Progenitor cell of endocrine pancreas (in vitro differentiated cells): ENCODE measurements at regions not wholly inside any gene's neighbourhood (a gene's known extent, or its start where the extent isn't known, plus 50 kb on each side); places are given as distances from the start of the nearest gene placed in this dataset.

Source experiments
- DNase-seq: peaks from one replicate; pipeline ENCODE4 v3.0.0; 2021; ENCODE audit warnings: low spot score; ENCODE audit not compliant: unreplicated experiment
- H3K27ac Mint-ChIP-seq: 2 replicates; pipeline ENCODE4 v1.8.0; 2021; ENCODE audit warnings: mild to moderate bottlenecking, moderate library complexity, mixed read lengths
- H3K27me3 Mint-ChIP-seq: 2 replicates; pipeline ENCODE4 v1.8.0; 2021; ENCODE audit warnings: mixed read lengths
- H3K36me3 Mint-ChIP-seq: 2 replicates; pipeline ENCODE4 v1.8.0; 2022; ENCODE audit warnings: mixed read lengths; ENCODE audit not compliant: insufficient read depth
- H3K4me1 Mint-ChIP-seq: 2 replicates; pipeline ENCODE4 v1.8.0; 2021; ENCODE audit warnings: low read depth, mixed read lengths
- H3K4me3 Mint-ChIP-seq: 2 replicates; pipeline ENCODE4 v1.8.0; 2021; ENCODE audit warnings: low read depth, mild to moderate bottlenecking, moderate library complexity, mixed read lengths
- H3K9me3 Mint-ChIP-seq: 2 replicates; pipeline ENCODE4 v1.8.0; 2021; ENCODE audit warnings: low read depth, mixed read lengths
- TF ChIP-seq, protein P1 (sequence below): fragments of 200-600 bp; sonication (generic); IDR thresholded peaks from one replicate; pipeline ENCODE4 v1.5.0; 2021; ENCODE audit warnings: antibody characterized with exemption, mild to moderate bottlenecking; ENCODE audit not compliant: unreplicated experiment

DNA sequence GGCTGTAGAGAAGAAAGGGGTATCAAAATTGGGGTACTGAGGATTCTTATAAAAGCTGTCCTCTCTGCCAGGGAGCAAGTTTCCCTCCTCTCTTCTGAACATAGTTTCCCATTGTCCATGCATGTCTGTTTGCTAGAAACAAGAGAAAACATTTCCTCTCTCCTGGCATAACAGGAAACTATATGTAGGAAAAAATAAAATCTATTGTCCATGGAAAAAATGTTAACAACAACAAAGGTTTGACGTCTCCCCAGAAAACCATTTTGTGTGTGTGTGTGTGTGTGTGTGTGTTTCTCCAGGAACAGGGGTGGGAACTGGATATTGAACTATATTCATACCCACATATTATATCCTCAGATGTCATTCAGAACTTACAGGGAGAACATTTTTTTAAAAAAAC, 107.2 kb downstream of the GASK1B start:
- TF ChIP-seq, protein P1, sequence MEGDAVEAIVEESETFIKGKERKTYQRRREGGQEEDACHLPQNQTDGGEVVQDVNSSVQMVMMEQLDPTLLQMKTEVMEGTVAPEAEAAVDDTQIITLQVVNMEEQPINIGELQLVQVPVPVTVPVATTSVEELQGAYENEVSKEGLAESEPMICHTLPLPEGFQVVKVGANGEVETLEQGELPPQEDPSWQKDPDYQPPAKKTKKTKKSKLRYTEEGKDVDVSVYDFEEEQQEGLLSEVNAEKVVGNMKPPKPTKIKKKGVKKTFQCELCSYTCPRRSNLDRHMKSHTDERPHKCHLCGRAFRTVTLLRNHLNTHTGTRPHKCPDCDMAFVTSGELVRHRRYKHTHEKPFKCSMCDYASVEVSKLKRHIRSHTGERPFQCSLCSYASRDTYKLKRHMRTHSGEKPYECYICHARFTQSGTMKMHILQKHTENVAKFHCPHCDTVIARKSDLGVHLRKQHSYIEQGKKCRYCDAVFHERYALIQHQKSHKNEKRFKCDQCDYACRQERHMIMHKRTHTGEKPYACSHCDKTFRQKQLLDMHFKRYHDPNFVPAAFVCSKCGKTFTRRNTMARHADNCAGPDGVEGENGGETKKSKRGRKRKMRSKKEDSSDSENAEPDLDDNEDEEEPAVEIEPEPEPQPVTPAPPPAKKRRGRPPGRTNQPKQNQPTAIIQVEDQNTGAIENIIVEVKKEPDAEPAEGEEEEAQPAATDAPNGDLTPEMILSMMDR = no peak
- H3K9me3 Mint-ChIP-seq = no peaks in the 10 kb centered on the region
- H3K27ac Mint-ChIP-seq = no peak overlapping the region
- H3K27me3 Mint-ChIP-seq = no peaks in the 10 kb centered on the region
- no peaks in the 10 kb centered on the region for H3K4me1 Mint-ChIP-seq
- DNase-seq = no peak
- no peak overlapping the region for H3K4me3 Mint-ChIP-seq
- no peaks in the 10 kb centered on the region for H3K36me3 Mint-ChIP-seq

DNA sequence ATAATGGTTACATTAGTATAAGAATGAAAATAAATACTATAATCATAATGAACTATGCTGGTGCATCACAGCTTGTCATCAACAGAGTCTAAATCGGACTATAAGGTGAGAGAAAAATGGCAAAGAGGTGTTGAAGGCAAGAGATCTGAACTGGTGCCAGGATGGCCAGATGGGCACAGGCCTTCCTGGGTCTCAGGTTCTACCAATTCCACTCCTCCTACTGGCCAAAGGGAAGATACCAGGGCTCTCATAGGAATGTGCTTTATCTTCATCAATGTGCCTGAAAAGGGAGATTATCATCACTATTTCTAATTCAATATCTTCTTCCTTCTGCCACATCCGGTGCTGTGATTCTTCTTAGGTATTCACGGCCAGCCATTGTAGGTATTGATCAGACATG, 107.6 kb downstream of the GASK1B start:
- Mint-ChIP-seq H3K27me3 (no peaks in the 10 kb centered on the region), H3K9me3 (no peaks in the 10 kb centered on the region), H3K4me1 (no peaks in the 10 kb centered on the region), H3K4me3 (no peak overlapping the region), H3K27ac (no peak overlapping the region), H3K36me3 (no peaks in the 10 kb centered on the region)
- TF ChIP-seq, protein P1 = no peak
- no peak for DNase-seq

DNA sequence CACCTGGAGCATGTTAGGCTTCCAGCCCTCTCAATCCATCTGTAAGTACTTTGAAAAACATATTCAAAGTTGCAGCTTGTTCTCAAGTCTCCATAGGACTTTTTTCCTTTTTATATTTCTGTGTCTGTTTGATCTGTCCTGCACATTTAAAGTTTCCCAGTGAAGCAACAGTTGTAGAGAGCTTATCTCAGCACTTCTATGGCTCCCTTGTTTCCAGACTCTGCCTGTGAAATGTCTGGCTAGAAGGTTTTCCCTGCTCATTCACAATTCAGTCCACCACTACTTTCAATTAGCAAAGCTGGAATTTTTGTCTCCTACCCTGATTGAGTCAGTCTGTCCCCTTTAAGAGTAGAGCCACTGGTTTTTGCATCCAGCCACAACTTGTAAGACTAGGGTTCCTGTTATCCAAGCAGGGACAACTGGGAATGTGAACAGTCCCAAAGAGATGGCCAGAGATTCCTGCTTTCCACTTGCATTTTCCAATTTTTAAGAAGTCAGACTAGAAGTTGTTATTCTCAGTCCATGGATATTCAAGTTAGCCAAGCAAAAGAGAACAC, 116.1 kb downstream of the GASK1B start:
- no peak for DNase-seq
- peaks cover 9% of the 10 kb centered on the region for H3K4me1 Mint-ChIP-seq
- H3K27ac Mint-ChIP-seq = no peak overlapping the region

DNA sequence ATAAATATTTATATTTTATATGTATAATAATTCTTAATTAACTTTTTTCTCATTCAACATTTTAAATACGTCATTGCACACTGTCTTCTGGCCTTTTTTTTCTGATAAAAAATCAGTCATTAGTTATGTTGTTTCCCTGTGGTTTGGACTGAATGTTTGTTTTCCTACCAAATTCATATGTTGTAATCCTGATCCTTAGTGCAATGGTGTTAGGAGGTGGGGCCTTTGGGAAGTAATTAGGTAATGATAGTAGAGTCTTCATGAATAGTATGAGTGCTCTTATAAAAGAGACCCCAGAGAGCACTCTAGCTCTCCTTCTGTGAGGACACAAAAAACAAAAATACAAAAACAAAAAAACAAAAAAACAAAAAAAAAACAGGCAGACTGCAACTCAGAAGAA, 117.2 kb downstream of the GASK1B start:
- H3K4me1 Mint-ChIP-seq = peaks cover 9% of the 10 kb centered on the region
- no peaks in the 10 kb centered on the region for H3K27me3 Mint-ChIP-seq
- H3K4me3 Mint-ChIP-seq = no peak overlapping the region
- no peaks in the 10 kb centered on the region for H3K9me3 Mint-ChIP-seq
- TF ChIP-seq, protein P1 = no peak
- no peak overlapping the region for H3K27ac Mint-ChIP-seq
- no peaks in the 10 kb centered on the region for H3K36me3 Mint-ChIP-seq
- DNase-seq = no peak

More for the DNA sequence above, 116.1 kb downstream of the GASK1B start:
- Mint-ChIP-seq H3K9me3 (no peaks in the 10 kb centered on the region), H3K27me3 (no peaks in the 10 kb centered on the region), H3K36me3 (no peaks in the 10 kb centered on the region), H3K4me3 (no peak overlapping the region)
- TF ChIP-seq, protein P1 = no peak

DNA sequence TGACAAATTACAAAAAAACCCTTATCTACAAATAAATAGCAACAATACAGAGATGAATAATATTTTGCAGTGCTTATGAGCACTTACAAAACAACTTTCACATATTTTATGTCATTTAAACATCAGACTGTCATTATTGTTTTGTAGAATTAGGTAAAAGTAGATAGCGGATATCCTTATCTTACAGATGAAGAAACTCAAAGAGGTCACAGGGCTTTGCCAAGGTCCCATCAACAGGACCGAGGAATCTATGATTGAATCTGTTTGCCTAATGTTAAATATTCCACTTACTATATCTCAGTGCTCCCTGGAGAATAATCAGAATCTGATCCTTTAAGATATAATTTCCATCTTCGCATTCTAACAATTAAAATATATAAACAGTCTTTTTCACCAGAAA, 119.0 kb downstream of the GASK1B start:
- no peaks in the 10 kb centered on the region for H3K27me3 Mint-ChIP-seq
- no peaks in the 10 kb centered on the region for H3K36me3 Mint-ChIP-seq
- TF ChIP-seq, protein P1 = no peak
- no peak for DNase-seq
- H3K4me3 Mint-ChIP-seq = no peak overlapping the region
- H3K27ac Mint-ChIP-seq = no peak overlapping the region
- H3K4me1 Mint-ChIP-seq = peaks cover 9% of the 10 kb centered on the region
- H3K9me3 Mint-ChIP-seq = peaks cover 3% of the 10 kb centered on the region
